ENCODE measurements at regions not wholly inside any gene's neighbourhood (a gene's known extent, or its start where the extent isn't known, plus 50 kb on each side); places are given as distances from the start of the nearest gene placed in this dataset.

DNA sequence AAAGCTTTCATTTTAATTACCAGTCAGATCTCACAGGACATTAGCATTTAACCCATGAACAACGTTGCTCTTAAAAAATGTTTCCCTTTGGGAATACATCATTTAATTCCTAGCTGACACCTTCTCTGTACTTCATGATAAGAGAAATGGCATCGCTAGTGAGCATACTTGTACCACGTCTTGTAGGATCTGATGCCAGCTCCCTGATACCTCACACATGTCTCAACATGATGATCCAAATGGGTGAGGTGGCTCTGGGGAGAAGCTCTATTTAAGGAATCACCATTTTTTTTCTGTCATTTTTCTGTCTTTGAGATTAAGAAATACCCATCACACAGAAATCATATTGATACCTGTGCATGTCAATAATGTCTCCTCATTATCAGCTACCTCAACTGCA is 772.1 kb upstream of the CA10 start:
- ChIA-PET POLR2A (no interaction called here), CTCF (ENCODE audit: low intra/inter-chr PET ratio, low total read pairs) (no interaction called here)
- H3K79me2 ChIP-seq (ENCODE audit: insufficient read depth, low read length) = no peaks in the 10 kb centered on the region
- TF ChIP-seq, protein P1, sequence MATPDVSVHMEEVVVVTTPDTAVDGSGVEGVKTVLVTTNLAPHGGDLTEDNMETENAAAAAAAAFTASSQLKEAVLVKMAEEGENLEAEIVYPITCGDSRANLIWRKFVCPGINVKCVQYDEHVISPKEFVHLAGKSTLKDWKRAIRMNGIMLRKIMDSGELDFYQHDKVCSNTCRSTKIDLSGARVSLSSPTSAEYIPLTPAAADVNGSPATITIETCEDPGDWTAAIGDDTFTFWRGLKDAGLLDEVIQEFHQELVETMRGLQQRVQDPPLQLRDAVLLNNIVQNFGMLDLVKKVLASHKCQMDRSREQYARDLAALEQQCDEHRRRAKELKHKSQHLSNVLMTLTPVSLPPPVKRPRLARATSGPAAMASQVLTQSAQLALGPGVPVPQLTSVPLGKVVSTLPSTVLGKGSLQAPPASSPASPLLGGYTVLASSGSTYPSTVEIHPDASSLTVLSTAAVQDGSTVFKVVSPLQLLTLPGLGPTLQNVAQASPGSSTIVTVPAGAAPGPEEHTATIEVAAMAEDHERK (CRISPR knock-in tag; IDR thresholded peaks at IDR 0.05; ENCODE audit: low read depth) = no peak
- TF ChIP-seq, protein P2, sequence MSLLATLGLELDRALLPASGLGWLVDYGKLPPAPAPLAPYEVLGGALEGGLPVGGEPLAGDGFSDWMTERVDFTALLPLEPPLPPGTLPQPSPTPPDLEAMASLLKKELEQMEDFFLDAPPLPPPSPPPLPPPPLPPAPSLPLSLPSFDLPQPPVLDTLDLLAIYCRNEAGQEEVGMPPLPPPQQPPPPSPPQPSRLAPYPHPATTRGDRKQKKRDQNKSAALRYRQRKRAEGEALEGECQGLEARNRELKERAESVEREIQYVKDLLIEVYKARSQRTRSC (CRISPR knock-in tag; IDR thresholded peaks at IDR 0.05; ENCODE audit: low read depth) = no peak
- TF ChIP-seq ZNF382 (CRISPR knock-in tag; IDR thresholded peaks at IDR 0.05; ENCODE audit: borderline replicate concordance) (no peak), GABPB1 (CRISPR knock-in tag; IDR thresholded peaks at IDR 0.05) (no peak), RAD21 (CRISPR knock-in tag; IDR thresholded peaks at IDR 0.05) (no peak), ZNF232 (CRISPR knock-in tag; IDR thresholded peaks at IDR 0.05; ENCODE audit: borderline replicate concordance) (no peak), SIN3B (IDR thresholded peaks at IDR 0.05; ENCODE audit: low read length) (no peak), CBFB (CRISPR knock-in tag; IDR thresholded peaks at IDR 0.05) (no peak), JUND (CRISPR knock-in tag; IDR thresholded peaks at IDR 0.05) (no peak), ZBTB21 (CRISPR knock-in tag; IDR thresholded peaks at IDR 0.05) (no peak), ZNF781 (CRISPR knock-in tag; IDR thresholded peaks at IDR 0.05; ENCODE audit: borderline replicate concordance, not compliant biosample characterization) (no peak), RARG (CRISPR knock-in tag; IDR thresholded peaks at IDR 0.05; ENCODE audit: low read depth) (no peak)
- TF ChIP-seq, protein P3, sequence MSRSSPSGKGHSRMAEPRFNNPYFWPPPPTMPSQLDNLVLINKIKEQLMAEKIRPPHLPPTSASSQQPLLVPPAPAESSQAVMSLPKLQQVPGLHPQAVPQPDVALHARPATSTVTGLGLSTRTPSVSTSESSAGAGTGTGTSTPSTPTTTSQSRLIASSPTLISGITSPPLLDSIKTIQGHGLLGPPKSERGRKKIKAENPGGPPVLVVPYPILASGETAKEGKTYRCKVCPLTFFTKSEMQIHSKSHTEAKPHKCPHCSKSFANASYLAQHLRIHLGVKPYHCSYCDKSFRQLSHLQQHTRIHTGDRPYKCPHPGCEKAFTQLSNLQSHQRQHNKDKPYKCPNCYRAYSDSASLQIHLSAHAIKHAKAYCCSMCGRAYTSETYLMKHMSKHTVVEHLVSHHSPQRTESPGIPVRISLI (CRISPR knock-in tag; IDR thresholded peaks at IDR 0.05; ENCODE audit: borderline replicate concordance) = no peak
- TF ChIP-seq, protein P4, sequence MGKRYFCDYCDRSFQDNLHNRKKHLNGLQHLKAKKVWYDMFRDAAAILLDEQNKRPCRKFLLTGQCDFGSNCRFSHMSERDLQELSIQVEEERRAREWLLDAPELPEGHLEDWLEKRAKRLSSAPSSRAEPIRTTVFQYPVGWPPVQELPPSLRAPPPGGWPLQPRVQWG (CRISPR knock-in tag; IDR thresholded peaks at IDR 0.05; ENCODE audit: borderline replicate concordance, low read depth) = no peak
- TF ChIP-seq, protein P5, sequence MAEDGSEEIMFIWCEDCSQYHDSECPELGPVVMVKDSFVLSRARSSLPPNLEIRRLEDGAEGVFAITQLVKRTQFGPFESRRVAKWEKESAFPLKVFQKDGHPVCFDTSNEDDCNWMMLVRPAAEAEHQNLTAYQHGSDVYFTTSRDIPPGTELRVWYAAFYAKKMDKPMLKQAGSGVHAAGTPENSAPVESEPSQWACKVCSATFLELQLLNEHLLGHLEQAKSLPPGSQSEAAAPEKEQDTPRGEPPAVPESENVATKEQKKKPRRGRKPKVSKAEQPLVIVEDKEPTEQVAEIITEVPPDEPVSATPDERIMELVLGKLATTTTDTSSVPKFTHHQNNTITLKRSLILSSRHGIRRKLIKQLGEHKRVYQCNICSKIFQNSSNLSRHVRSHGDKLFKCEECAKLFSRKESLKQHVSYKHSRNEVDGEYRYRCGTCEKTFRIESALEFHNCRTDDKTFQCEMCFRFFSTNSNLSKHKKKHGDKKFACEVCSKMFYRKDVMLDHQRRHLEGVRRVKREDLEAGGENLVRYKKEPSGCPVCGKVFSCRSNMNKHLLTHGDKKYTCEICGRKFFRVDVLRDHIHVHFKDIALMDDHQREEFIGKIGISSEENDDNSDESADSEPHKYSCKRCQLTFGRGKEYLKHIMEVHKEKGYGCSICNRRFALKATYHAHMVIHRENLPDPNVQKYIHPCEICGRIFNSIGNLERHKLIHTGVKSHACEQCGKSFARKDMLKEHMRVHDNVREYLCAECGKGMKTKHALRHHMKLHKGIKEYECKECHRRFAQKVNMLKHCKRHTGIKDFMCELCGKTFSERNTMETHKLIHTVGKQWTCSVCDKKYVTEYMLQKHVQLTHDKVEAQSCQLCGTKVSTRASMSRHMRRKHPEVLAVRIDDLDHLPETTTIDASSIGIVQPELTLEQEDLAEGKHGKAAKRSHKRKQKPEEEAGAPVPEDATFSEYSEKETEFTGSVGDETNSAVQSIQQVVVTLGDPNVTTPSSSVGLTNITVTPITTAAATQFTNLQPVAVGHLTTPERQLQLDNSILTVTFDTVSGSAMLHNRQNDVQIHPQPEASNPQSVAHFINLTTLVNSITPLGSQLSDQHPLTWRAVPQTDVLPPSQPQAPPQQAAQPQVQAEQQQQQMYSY (CRISPR knock-in tag; IDR thresholded peaks at IDR 0.05) = no peak
- WGBS (ENCODE audit: low lambda C conversion rate) = 2% methylated on average over 3 of the region's 3 CpGs
- in situ Hi-C loops (cut with HindIII; ENCODE audit: extremely low pct_ligation_motif_present, low pct_unique_long_range_greater_than_20kb) (no loop called here), intact Hi-C loops (cut with micrococcal nuclease; ENCODE audit: unreplicated experiment) (no loop called here)
- no peak overlapping the region for H3K4me3 ChIP-seq (replicated peaks in 1 of 3; ENCODE audit: insufficient read depth in 1 of 3, low read depth in 2 of 3, low read length in 3 of 3)
- FAIRE-seq = no peak
- DNase-seq (ENCODE audit: low spot score) = no peak
- H3K36me3 ChIP-seq (replicated peaks in 1 of 2; ENCODE audit: control insufficient read depth in 1 of 2, insufficient read depth in 2 of 2, low read length in 2 of 2) = no peaks in the 10 kb centered on the region
- no peaks in the 10 kb centered on the region for H4K20me1 ChIP-seq (ENCODE audit: insufficient read depth, low read length)
- no peak overlapping the region for H3K4me2 ChIP-seq (ENCODE audit: low read depth, low read length)
- no peak overlapping the region for H3K27ac ChIP-seq (ENCODE audit: extremely low read length, insufficient read depth, low read length)
- no peak overlapping the region for H3K9ac ChIP-seq (ENCODE audit: insufficient read depth, low read depth, low read length)
- H2AFZ ChIP-seq (ENCODE audit: low read length) = no peak overlapping the region
- H3K4me1 ChIP-seq (ENCODE audit: insufficient read depth, low read length) = no peaks in the 10 kb centered on the region
- H3K9me3 ChIP-seq (ENCODE audit: low read length) = peaks cover 85% of the 10 kb centered on the region
- no peak for ATAC-seq
- no peaks in the 10 kb centered on the region for H3K27me3 ChIP-seq (ENCODE audit: control insufficient read depth in 1 of 2, insufficient read depth in 2 of 2, low read length in 2 of 2)
- no TSS peak for BruUV-seq (replicated peaks)

Measured in HepG2 (cell line).